H9 (cell line): ENCODE measurements at regions not wholly inside any gene's neighbourhood (a gene's known extent, or its start where the extent isn't known, plus 50 kb on each side); places are given as distances from the start of the nearest gene placed in this dataset.

ENCODE experiments used
- DNase-seq: peaks from one replicate; pipeline ENCODE4 v3.0.0-alpha.2; 2017
- H2AFZ ChIP-seq: one replicate; pipeline ENCODE4 v1.6.1; 2013; ENCODE audit warnings: mild to moderate bottlenecking, low read length, control low read depth, moderate library complexity
- H2AK5ac ChIP-seq: 2 replicates; pipeline ENCODE4 v1.6.1; 2013; ENCODE audit warnings: low read length, control low read depth, mixed read lengths; ENCODE audit not compliant: insufficient read length
- H2BK120ac ChIP-seq: one replicate; pipeline ENCODE4 v1.6.1; 2013; ENCODE audit warnings: low read depth, mild to moderate bottlenecking, low read length, control low read depth, inconsistent platforms; ENCODE audit not compliant: poor library complexity, severe bottlenecking
- H2BK12ac ChIP-seq: 2 replicates; pipeline ENCODE4 v1.6.1; 2013; ENCODE audit warnings: low read length, control low read depth, mixed read lengths, low read depth; ENCODE audit not compliant: insufficient read length
- H2BK15ac ChIP-seq: 2 replicates; pipeline ENCODE4 v1.6.1; 2013; ENCODE audit warnings: low read depth, low read length, control low read depth
- H2BK20ac ChIP-seq: one replicate; pipeline ENCODE4 v1.6.1; 2013; ENCODE audit warnings: low read depth, mild to moderate bottlenecking, low read length, control low read depth, inconsistent platforms; ENCODE audit not compliant: poor library complexity, severe bottlenecking
- H2BK5ac ChIP-seq: 2 replicates; pipeline ENCODE4 v1.6.1; 2013; ENCODE audit warnings: low read length, control low read depth, mixed read lengths; ENCODE audit not compliant: insufficient read length
- H3K14ac ChIP-seq: 2 replicates; pipeline ENCODE4 v1.6.1; 2013; ENCODE audit warnings: low read length, control low read depth; ENCODE audit not compliant: insufficient read depth
- H3K18ac ChIP-seq: 2 replicates; pipeline ENCODE4 v1.6.1; 2013; ENCODE audit warnings: low read depth, mild to moderate bottlenecking, mixed read lengths, low read length, control low read depth; ENCODE audit not compliant: insufficient read length
- H3K23ac ChIP-seq: 2 replicates; pipeline ENCODE4 v1.6.1; 2013; ENCODE audit warnings: low read length, control low read depth, mixed read lengths, low read depth; ENCODE audit not compliant: insufficient read length
- H3K23me2 ChIP-seq: 2 replicates; pipeline ENCODE4 v1.6.1; 2013; ENCODE audit warnings: low read depth, mild to moderate bottlenecking, mixed read lengths, low read length, control low read depth; ENCODE audit not compliant: insufficient read length, poor library complexity, severe bottlenecking
- H3K27ac ChIP-seq: 2 replicates; pipeline ENCODE4 v1.5.1; 2013; ENCODE audit warnings: low read length, control low read depth, mixed read lengths, low read depth; ENCODE audit not compliant: insufficient read length
- H3K27me3 ChIP-seq: 2 replicates; pipeline ENCODE4 v1.6.1; 2013; ENCODE audit warnings: low read length, control low read depth, inconsistent platforms; ENCODE audit not compliant: insufficient read depth
- H3K4ac ChIP-seq: 2 replicates; pipeline ENCODE4 v1.6.1; 2013; ENCODE audit warnings: low read depth, mild to moderate bottlenecking, control low read depth, inconsistent platforms, low read length, moderate library complexity
- H3K4me1 ChIP-seq: 2 replicates; pipeline ENCODE4 v1.6.1; 2013; ENCODE audit warnings: low read length, control low read depth, inconsistent platforms; ENCODE audit not compliant: insufficient read depth
- H3K4me2 ChIP-seq: 2 replicates; pipeline ENCODE4 v1.6.1; 2013; ENCODE audit warnings: low read length, control low read depth, mixed read lengths; ENCODE audit not compliant: insufficient read length, insufficient read depth
- H3K56ac ChIP-seq: 2 replicates; pipeline ENCODE4 v1.6.1; 2013; ENCODE audit warnings: low read depth, mild to moderate bottlenecking, mixed read lengths, low read length, control low read depth; ENCODE audit not compliant: insufficient read length
- H3K79me1 ChIP-seq: 2 replicates; pipeline ENCODE4 v1.6.1; 2013; ENCODE audit warnings: low read depth, mild to moderate bottlenecking, moderate library complexity, low read length, control low read depth, inconsistent platforms; ENCODE audit not compliant: insufficient read depth, poor library complexity, severe bottlenecking
- H3K79me2 ChIP-seq: 2 replicates; pipeline ENCODE4 v1.6.1; 2013; ENCODE audit warnings: low read length, control low read depth, inconsistent platforms; ENCODE audit not compliant: insufficient read depth
- H3K9ac ChIP-seq: 2 replicates; pipeline ENCODE4 v1.6.1; 2013; ENCODE audit warnings: low read length, control low read depth, mixed read lengths; ENCODE audit not compliant: insufficient read length; ENCODE audit errors: extremely low read depth
- H3K9me3 ChIP-seq: one replicate; pipeline ENCODE4 v1.6.1; 2013; ENCODE audit warnings: low read depth, low read length, inconsistent platforms; ENCODE audit not compliant: control insufficient read depth
- H3T11ph ChIP-seq: one replicate; pipeline ENCODE4 v1.6.1; 2013; ENCODE audit warnings: mild to moderate bottlenecking, low read length, control low read depth, inconsistent platforms
- H4K20me1 ChIP-seq: one replicate; pipeline ENCODE4 v1.6.1; 2013; ENCODE audit not compliant: control insufficient read depth, insufficient read length, insufficient read depth
- H4K5ac ChIP-seq: 2 replicates; pipeline ENCODE4 v1.6.1; 2013; ENCODE audit warnings: low read depth, mild to moderate bottlenecking, mixed read lengths, low read length, control low read depth; ENCODE audit not compliant: insufficient read length
- H4K8ac ChIP-seq: replicated peaks from 2 replicates; pipeline ENCODE4 v1.6.1; 2013; ENCODE audit warnings: low read length, control low read depth, mixed read lengths, low read depth; ENCODE audit not compliant: insufficient read length
- H4K91ac ChIP-seq: 2 replicates; pipeline ENCODE4 v1.6.1; 2013; ENCODE audit warnings: low read depth, mild to moderate bottlenecking, moderate library complexity, mixed read lengths, low read length, control low read depth; ENCODE audit not compliant: insufficient read length
- H3K27ac Mint-ChIP-seq, 3 experiments: 2 replicates in 2 of 3; 3 replicates in 1 of 3; pipeline ENCODE4 v1.8.0; 2020 to 2021; ENCODE audit warnings: mixed read lengths in 3 of 3, mild to moderate bottlenecking in 1 of 3, moderate library complexity in 1 of 3
- H3K27me3 Mint-ChIP-seq: 2 replicates; pipeline ENCODE4 v1.8.0; 2021; ENCODE audit warnings: low read depth, mild to moderate bottlenecking, moderate library complexity, mixed read lengths
- H3K36me3 Mint-ChIP-seq, 3 experiments: 2 replicates in 2 of 3; 3 replicates in 1 of 3; pipeline ENCODE4 v1.8.0; 2020 to 2021; ENCODE audit warnings: low read depth in 3 of 3, mixed read lengths in 3 of 3; ENCODE audit not compliant: insufficient read depth in 1 of 3
- H3K4me1 Mint-ChIP-seq, 2 experiments: 2 replicates each; pipeline ENCODE4 v1.8.0; 2020; ENCODE audit warnings: mixed read lengths in 2 of 2
- H3K4me3 Mint-ChIP-seq, 2 experiments: 2 replicates in 1 of 2; 3 replicates in 1 of 2; pipeline ENCODE4 v1.8.0; 2020 to 2021; ENCODE audit warnings: mild to moderate bottlenecking in 2 of 2, mixed read lengths in 2 of 2, moderate library complexity in 1 of 2
- H3K9me3 Mint-ChIP-seq, 2 experiments: 2 replicates in 1 of 2; 3 replicates in 1 of 2; pipeline ENCODE4 v1.8.0; 2020; ENCODE audit warnings: mild to moderate bottlenecking in 2 of 2, mixed read lengths in 2 of 2, moderate library complexity in 1 of 2
- WGBS: extraction: QIAGEN DNeasy Blood & Tissue Kit; methylation state at CpG from one replicate; pipeline ENCODE4 v1.1.7; 2013; ENCODE audit warnings: missing lambda C conversion rate, low lambda C conversion rate, mixed read lengths; ENCODE audit not compliant: insufficient read length; ENCODE audit errors: extremely low coverage; 5-methylcytosine and 5-hydroxymethylcytosine counted together
- TF ChIP-seq, protein P1 (sequence below): fragments of 200-600 bp; sonication (generic); conservative IDR thresholded peaks from 3 replicates; pipeline ENCODE4 v1.8.0; 2021; ENCODE audit warnings: antibody characterized with exemption, mild to moderate bottlenecking

DNA sequence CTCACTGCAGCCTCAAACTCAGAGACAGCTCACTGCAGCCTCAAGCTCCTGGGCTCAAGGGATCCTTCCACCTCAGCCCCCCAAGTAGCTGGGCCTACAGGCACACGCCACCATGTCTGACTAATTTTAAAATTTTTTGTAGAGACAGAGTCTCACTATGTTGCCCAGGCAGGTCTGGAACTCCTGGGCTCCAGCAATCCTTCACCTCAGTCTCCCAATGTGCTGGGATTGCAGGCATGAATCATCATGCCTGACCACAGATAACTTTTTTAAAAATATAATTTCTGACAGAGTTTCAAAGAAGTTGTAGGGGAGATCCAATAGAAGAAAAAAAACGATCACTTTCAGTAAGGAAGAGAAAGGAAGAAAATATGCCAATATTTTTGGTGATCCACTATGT lies 189.7 kb upstream of the CDKN3 start:
- no peak overlapping the region for H2BK5ac ChIP-seq
- H3K23ac ChIP-seq, result no peak overlapping the region
- H3K56ac ChIP-seq, result no peak overlapping the region
- no peaks in the 10 kb centered on the region for H3K9me3 ChIP-seq
- H3K4ac ChIP-seq, result no peak overlapping the region
- H3K79me1 ChIP-seq, result no peaks in the 10 kb centered on the region
- no peaks in the 10 kb centered on the region for H3K4me1 ChIP-seq
- H2BK12ac ChIP-seq, result no peak overlapping the region
- TF ChIP-seq, protein P1, sequence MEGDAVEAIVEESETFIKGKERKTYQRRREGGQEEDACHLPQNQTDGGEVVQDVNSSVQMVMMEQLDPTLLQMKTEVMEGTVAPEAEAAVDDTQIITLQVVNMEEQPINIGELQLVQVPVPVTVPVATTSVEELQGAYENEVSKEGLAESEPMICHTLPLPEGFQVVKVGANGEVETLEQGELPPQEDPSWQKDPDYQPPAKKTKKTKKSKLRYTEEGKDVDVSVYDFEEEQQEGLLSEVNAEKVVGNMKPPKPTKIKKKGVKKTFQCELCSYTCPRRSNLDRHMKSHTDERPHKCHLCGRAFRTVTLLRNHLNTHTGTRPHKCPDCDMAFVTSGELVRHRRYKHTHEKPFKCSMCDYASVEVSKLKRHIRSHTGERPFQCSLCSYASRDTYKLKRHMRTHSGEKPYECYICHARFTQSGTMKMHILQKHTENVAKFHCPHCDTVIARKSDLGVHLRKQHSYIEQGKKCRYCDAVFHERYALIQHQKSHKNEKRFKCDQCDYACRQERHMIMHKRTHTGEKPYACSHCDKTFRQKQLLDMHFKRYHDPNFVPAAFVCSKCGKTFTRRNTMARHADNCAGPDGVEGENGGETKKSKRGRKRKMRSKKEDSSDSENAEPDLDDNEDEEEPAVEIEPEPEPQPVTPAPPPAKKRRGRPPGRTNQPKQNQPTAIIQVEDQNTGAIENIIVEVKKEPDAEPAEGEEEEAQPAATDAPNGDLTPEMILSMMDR, result no peak
- no peak overlapping the region for H2AFZ ChIP-seq
- no peak overlapping the region for H3K18ac ChIP-seq
- Mint-ChIP-seq H3K4me3 (no peak overlapping the region), H3K27me3 (no peaks in the 10 kb centered on the region), H3K4me1 (peaks cover 0 to 4% of the 10 kb centered on the region in 2 experiments; a peak in 2 of 4 replicates), H3K9me3 (peaks cover 9 to 18% of the 10 kb centered on the region in 2 experiments), H3K27ac (no peak overlapping the region), H3K36me3 (peaks cover 2 to 11% (median 8%) of the 10 kb centered on the region in 3 experiments; a peak in 4 of 7 replicates)
- H4K5ac ChIP-seq, result no peak overlapping the region
- H2AK5ac ChIP-seq, result no peak overlapping the region
- no peaks in the 10 kb centered on the region for H4K20me1 ChIP-seq
- no peak overlapping the region for H3K27ac ChIP-seq
- no peaks in the 10 kb centered on the region for H3K79me2 ChIP-seq
- no peaks in the 10 kb centered on the region for H3K23me2 ChIP-seq
- no peak overlapping the region for H2BK120ac ChIP-seq
- no peak overlapping the region for H3K9ac ChIP-seq
- no peak overlapping the region for H2BK20ac ChIP-seq
- no peak overlapping the region for H2BK15ac ChIP-seq
- H3T11ph ChIP-seq, result no peak overlapping the region
- H4K91ac ChIP-seq, result no peak overlapping the region
- no CpG with 5 or more reads among the region's 2 CpGs for WGBS
- DNase-seq, result no peak
- H3K14ac ChIP-seq, result no peak overlapping the region
- H3K4me2 ChIP-seq, result no peak overlapping the region
- H4K8ac ChIP-seq, result no peak overlapping the region
- H3K27me3 ChIP-seq, result no peaks in the 10 kb centered on the region
